Activated T-cell treated with anti-CD3 and anti-CD28 coated beads for 48 hours (primary cell): ENCODE measurements at regions not wholly inside any gene's neighbourhood (a gene's known extent, or its start where the extent isn't known, plus 50 kb on each side); places are given as distances from the start of the nearest gene placed in this dataset.

Source experiments
- DNase-seq: peaks from one replicate; pipeline ENCODE4 v3.0.0-alpha.2; 2020; ENCODE audit warnings: low read depth

- DNase-seq: no peak
Observed at GRCh38 chr5:124371111-124371706, 375.2 kb downstream of the ZNF608 start.

GRCh38 chr5:124370601-124371000, 375.8 kb downstream of the ZNF608 start:
- DNase-seq: no peak

- no peak for DNase-seq
Observed at GRCh38 chr5:124365361-124365801, 381.1 kb downstream of the ZNF608 start.

- no peak for DNase-seq
Observed at GRCh38 chr5:124355928-124356327, 390.5 kb downstream of the ZNF608 start.

- no peak for DNase-seq
Observed at GRCh38 chr5:124353016-124353415, 393.4 kb downstream of the ZNF608 start.

GRCh38 chr5:124352312-124352711, 394.1 kb downstream of the ZNF608 start:
- DNase-seq: no peak

GRCh38 chr5:124349931-124350330, 396.5 kb downstream of the ZNF608 start:
- no peak for DNase-seq

- no peak for DNase-seq
Observed at GRCh38 chr5:124343451-124343867, 403.0 kb downstream of the ZNF608 start.

GRCh38 chr5:124342986-124343385, 403.5 kb downstream of the ZNF608 start:
- no peak for DNase-seq

GRCh38 chr5:124342584-124342983, 403.9 kb downstream of the ZNF608 start:
- no peak for DNase-seq

- no peak for DNase-seq
Observed at GRCh38 chr5:124342027-124342471, 404.4 kb downstream of the ZNF608 start.

GRCh38 chr5:124341066-124341858, 405.2 kb downstream of the ZNF608 start:
- no peak for DNase-seq

GRCh38 chr5:124337996-124338395, 408.4 kb downstream of the ZNF608 start:
- DNase-seq: no peak

GRCh38 chr5:124333298-124333979, 413.0 kb downstream of the ZNF608 start:
- DNase-seq: no peak

- DNase-seq: no peak
Observed at GRCh38 chr5:124332273-124332672, 414.2 kb downstream of the ZNF608 start.

- DNase-seq: no peak
Observed at GRCh38 chr5:124330595-124331220, 415.7 kb downstream of the ZNF608 start.

- no peak for DNase-seq
Observed at GRCh38 chr5:124328201-124328600, 418.2 kb downstream of the ZNF608 start.

GRCh38 chr5:124318661-124319060, 427.8 kb downstream of the ZNF608 start:
- DNase-seq: no peak

GRCh38 chr5:124317451-124317850, 429.0 kb downstream of the ZNF608 start:
- DNase-seq: no peak

GRCh38 chr5:124315741-124316415, 430.6 kb downstream of the ZNF608 start:
- no peak for DNase-seq

GRCh38 chr5:124310453-124310852, 436.0 kb downstream of the ZNF608 start:
- no peak for DNase-seq
